Stomach (tissue), 8 donors: ENCODE measurements at regions not wholly inside any gene's neighbourhood (a gene's known extent, or its start where the extent isn't known, plus 50 kb on each side); places are given as distances from the start of the nearest gene placed in this dataset.

Source experiments
- DNase-seq, 2 donors: peaks; one replicate each; pipeline versions ENCODE4 v3.0.0 to v3.0.0-alpha.2; 2013 to 2019
- H3K27ac ChIP-seq, 5 donors: fragments of 200-600 bp in 4 of 5; sonication (generic) in 4 of 5; one replicate each; pipeline ENCODE4 v1.5.1; 2013 to 2019; ENCODE audit warnings: mild to moderate bottlenecking in 1 of 5, moderate library complexity in 1 of 5
- H3K27me3 ChIP-seq, 3 donors: fragments of 200-600 bp; sonication (generic); one replicate each; pipeline ENCODE4 v1.5.1; 2017 to 2019; ENCODE audit warnings: mixed run types in 1 of 3
- H3K36me3 ChIP-seq, 4 donors: fragments of 200-600 bp; sonication (generic); 1 replicate in 3 of 4; 2 replicates in 1 of 4; pipeline ENCODE4 v1.5.1; 2016 to 2019
- H3K4me1 ChIP-seq, 4 donors: fragments of 200-600 bp; sonication (generic); one replicate each; pipeline ENCODE4 v1.5.1; 2016 to 2019
- H3K4me3 ChIP-seq, 4 donors: fragments of 200-600 bp; sonication (generic) in 3 of 4; one replicate each; pipeline ENCODE4 v1.5.1; 2016 to 2019; ENCODE audit warnings: mild to moderate bottlenecking in 1 of 4
- H3K9me3 ChIP-seq, 4 donors: fragments of 200-600 bp; sonication (generic); one replicate each; pipeline ENCODE4 v1.5.1; 2016 to 2019
- CTCF ChIP-seq, 7 experiments: fragments of 450-650 bp in 4 of 7; fragments of 200-600 bp in 3 of 7; sonication (generic) in 3 of 7; IDR thresholded peaks; one replicate each; pipeline ENCODE4 v1.5.1; 2016 to 2019; ENCODE audit warnings: antibody characterized with exemption in 7 of 7, control low read depth in 2 of 7, mild to moderate bottlenecking in 1 of 7
- EP300 ChIP-seq: sonication (generic); formaldehyde crosslinking; IDR thresholded peaks from one replicate; pipeline ENCODE4 v1.6.1; 2017; ENCODE audit warnings: antibody characterized with exemption
- POLR2A ChIP-seq, 4 donors: fragments of 450-650 bp; IDR thresholded peaks; one replicate each; pipeline ENCODE4 v1.6.1; 2016; ENCODE audit warnings: antibody characterized with exemption in 4 of 4, control low read depth in 2 of 4, mild to moderate bottlenecking in 1 of 4, moderate library complexity in 1 of 4
- POLR2AphosphoS5 ChIP-seq, 3 donors: sonication (generic); formaldehyde crosslinking; IDR thresholded peaks; one replicate each; pipeline ENCODE4 v1.6.1; 2016; ENCODE audit warnings: antibody characterized with exemption in 3 of 3
- WGBS, 5 donors: extraction: QIAGEN DNeasy Blood & Tissue Kit in 3 of 5; methylation state at CpG; one replicate each; pipeline versions ENCODE4 v1.1.5 to v1.1.7; 2013 to 2018; 5-methylcytosine and 5-hydroxymethylcytosine counted together
- intact Hi-C: fragments of 100-400 bp; cut with DNase I; formaldehyde crosslinking; loops from one replicate; pipeline ENCODE4 v1.15.1; 2023; ENCODE audit warnings: low total_unique reads
- donor health status: healthy with polysubstance abuse.
- donor health status: Bipolar disorder and iron deficiency.
- donor health status: healthy.

DNA sequence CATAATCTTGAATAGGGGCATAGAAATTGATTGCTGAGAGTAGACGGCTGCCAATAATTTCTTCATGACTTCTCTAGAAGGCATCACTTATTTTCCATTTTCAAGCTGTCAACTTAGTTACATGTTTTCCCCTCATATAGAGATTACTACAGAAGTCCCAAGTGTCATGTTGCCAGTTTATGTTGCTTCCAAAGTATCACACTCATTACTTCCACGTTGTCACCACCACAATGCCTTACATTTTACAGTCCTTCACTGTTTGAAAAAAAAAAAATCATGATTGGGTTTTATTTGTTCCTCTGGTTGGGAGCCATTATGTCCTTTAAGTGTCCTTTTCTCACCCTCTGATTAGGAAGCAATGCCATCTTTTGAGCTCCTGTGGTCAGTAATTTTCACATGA is 2144.6 kb upstream of the ACO1 start:
- whole genome bisulfite sequencing, 5 donors = 45 to 55% (median 49%) methylated on average over 2 of the region's 2 CpGs
- no peak for DNase-seq
- Histone ChIP-seq H3K27ac (no peak overlapping the region), H3K36me3 (no peaks in the 10 kb centered on the region), H3K27me3 (no peaks in the 10 kb centered on the region), H3K9me3 (no peaks in the 10 kb centered on the region), H3K4me3 (no peak overlapping the region), H3K4me1 (no peaks in the 10 kb centered on the region)
- intact Hi-C loops = no loop called here
- TF ChIP-seq POLR2A (IDR thresholded peaks at IDR 0.05) = no peak
- no peak for TF ChIP-seq EP300
- no peak for TF ChIP-seq POLR2AphosphoS5 (IDR thresholded peaks at IDR 0.05)
- TF ChIP-seq CTCF (IDR thresholded peaks at IDR 0.05) = no peak

- intact Hi-C loops = no loop called here
- TF ChIP-seq POLR2A (IDR thresholded peaks at IDR 0.05) (no peak), EP300 (no peak), CTCF (IDR thresholded peaks at IDR 0.05) (no peak), POLR2AphosphoS5 (IDR thresholded peaks at IDR 0.05) (no peak)
- Histone ChIP-seq H3K27ac (no peak overlapping the region), H3K27me3 (no peaks in the 10 kb centered on the region), H3K9me3 (no peaks in the 10 kb centered on the region), H3K4me3 (no peak overlapping the region), H3K36me3 (no peaks in the 10 kb centered on the region), H3K4me1 (no peaks in the 10 kb centered on the region)
- DNase-seq = no peak
Measured at GRCh38 chr9:30243467-30243866, 2141.0 kb upstream of the ACO1 start.

DNA sequence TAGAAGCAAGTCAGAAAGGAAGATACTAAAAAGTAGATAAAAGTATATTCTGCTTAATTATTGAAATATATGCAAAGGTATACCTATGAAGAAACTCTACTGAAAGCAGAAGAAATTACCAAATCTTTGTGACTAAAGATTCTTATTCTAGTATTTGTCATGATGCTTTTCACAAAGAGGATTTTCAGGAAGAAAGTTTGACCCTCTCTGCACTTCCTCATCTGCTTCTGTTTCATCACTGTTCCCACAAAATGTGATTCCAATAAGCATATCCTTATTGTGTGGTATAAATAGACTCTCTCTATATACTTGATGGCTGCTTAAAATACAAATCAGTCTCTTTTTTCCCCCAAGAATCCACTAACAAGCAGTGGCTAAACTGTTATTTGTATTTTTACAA is 2139.6 kb upstream of the ACO1 start:
- Histone ChIP-seq H3K36me3 (no peaks in the 10 kb centered on the region), H3K27me3 (no peaks in the 10 kb centered on the region), H3K27ac (no peak overlapping the region), H3K9me3 (no peaks in the 10 kb centered on the region), H3K4me1 (no peaks in the 10 kb centered on the region), H3K4me3 (no peak overlapping the region)
- DNase-seq = no peak
- no peak for TF ChIP-seq CTCF (IDR thresholded peaks at IDR 0.05)
- no peak for TF ChIP-seq POLR2AphosphoS5 (IDR thresholded peaks at IDR 0.05)
- TF ChIP-seq POLR2A (IDR thresholded peaks at IDR 0.05) = no peak
- no peak for TF ChIP-seq EP300
- intact Hi-C loops = no loop called here

- Histone ChIP-seq H3K4me3 (no peak overlapping the region), H3K27me3 (no peaks in the 10 kb centered on the region), H3K27ac (no peak overlapping the region), H3K36me3 (no peaks in the 10 kb centered on the region), H3K4me1 (no peaks in the 10 kb centered on the region), H3K9me3 (no peaks in the 10 kb centered on the region)
- no peak for TF ChIP-seq CTCF (IDR thresholded peaks at IDR 0.05)
- TF ChIP-seq POLR2AphosphoS5 (IDR thresholded peaks at IDR 0.05) = no peak
- no peak for TF ChIP-seq POLR2A (IDR thresholded peaks at IDR 0.05)
- no peak for TF ChIP-seq EP300
- DNase-seq = no peak
- 26 to 48% (median 32%) methylated on average over 1 of the region's 1 CpG for WGBS, 5 donors
- intact Hi-C loops = no loop called here
Measured at GRCh38 chr9:30250872-30251271, 2133.6 kb upstream of the ACO1 start.

GRCh38 chr9:30258094-30258493 is 2126.3 kb upstream of the ACO1 start:
- Histone ChIP-seq H3K9me3 (peaks cover 0 to 16% (median 11%) of the 10 kb centered on the region in 4 donors), H3K36me3 (no peaks in the 10 kb centered on the region), H3K27ac (no peak overlapping the region), H3K4me1 (no peaks in the 10 kb centered on the region), H3K4me3 (no peak overlapping the region), H3K27me3 (no peaks in the 10 kb centered on the region)
- intact Hi-C loops = no loop called here
- TF ChIP-seq CTCF (IDR thresholded peaks at IDR 0.05) (no peak), EP300 (no peak), POLR2AphosphoS5 (IDR thresholded peaks at IDR 0.05) (no peak), POLR2A (IDR thresholded peaks at IDR 0.05) (no peak)
- WGBS, 5 donors = 63 to 82% (median 76%) methylated on average over 4 of the region's 4 CpGs
- DNase-seq = no peak
